Body of pancreas (tissue), 4 donors: ENCODE measurements at regions not wholly inside any gene's neighbourhood (a gene's known extent, or its start where the extent isn't known, plus 50 kb on each side); places are given as distances from the start of the nearest gene placed in this dataset.

Source experiments
- ATAC-seq: fragments of 150-250 bp; one replicate; pipeline ENCODE4 v1.9.1; 2016
- DNase-seq, 4 donors: peaks; one replicate each; pipeline ENCODE4 v3.0.0-alpha.2; 2019
- H3K27ac ChIP-seq, 4 donors: fragments of 200-600 bp; sonication (generic); 1 replicate in 3 of 4; 2 replicates in 1 of 4; pipeline versions ENCODE4 v1.5.1 to v1.6.1; 2016 to 2019; ENCODE audit warnings: mild to moderate bottlenecking in 1 of 4, mixed read lengths in 1 of 4, moderate library complexity in 1 of 4
- H3K27me3 ChIP-seq, 2 donors: fragments of 200-600 bp; sonication (generic); one replicate each; pipeline ENCODE4 v1.6.0; 2016; ENCODE audit warnings: mild to moderate bottlenecking in 1 of 2
- H3K36me3 ChIP-seq, 2 donors: fragments of 200-600 bp; sonication (generic); replicated peaks in 1 of 2; 2 replicates each; pipeline ENCODE4 v1.5.1; 2016; ENCODE audit warnings: low read depth in 2 of 2; ENCODE audit not compliant: insufficient read depth in 1 of 2
- H3K4me1 ChIP-seq: fragments of 200-600 bp; sonication (generic); one replicate; pipeline ENCODE4 v1.6.0; 2016
- H3K4me3 ChIP-seq, 2 donors: fragments of 200-600 bp; sonication (generic); 1 replicate in 1 of 2; 2 replicates in 1 of 2; pipeline ENCODE4 v1.5.1; 2016 to 2019
- H3K9me3 ChIP-seq, 3 donors: fragments of 200-600 bp; sonication (generic); 1 replicate in 2 of 3; 2 replicates in 1 of 3; pipeline ENCODE4 v1.5.1; 2016
- POLR2A ChIP-seq, 3 donors: fragments of 450-650 bp; IDR thresholded peaks; one replicate each; pipeline ENCODE4 v1.6.1; 2016; ENCODE audit warnings: antibody characterized with exemption in 3 of 3, mild to moderate bottlenecking in 2 of 3
- WGBS, 2 donors: methylation state at CpG; one replicate each; pipeline ENCODE4 v1.1.5; 2017; 5-methylcytosine and 5-hydroxymethylcytosine counted together
- intact Hi-C: fragments of 100-400 bp; cut with DNase I; formaldehyde crosslinking; loops from one replicate; pipeline ENCODE4 v1.15.1; 2023
- TF ChIP-seq, protein P1 (sequence below), 7 experiments: fragments of 450-650 bp in 4 of 7; fragments of 200-600 bp in 3 of 7; sonication (generic) in 3 of 7; IDR thresholded peaks; one replicate each; pipeline ENCODE4 v1.5.1; 2016 to 2019; ENCODE audit warnings: antibody characterized with exemption in 7 of 7

DNA sequence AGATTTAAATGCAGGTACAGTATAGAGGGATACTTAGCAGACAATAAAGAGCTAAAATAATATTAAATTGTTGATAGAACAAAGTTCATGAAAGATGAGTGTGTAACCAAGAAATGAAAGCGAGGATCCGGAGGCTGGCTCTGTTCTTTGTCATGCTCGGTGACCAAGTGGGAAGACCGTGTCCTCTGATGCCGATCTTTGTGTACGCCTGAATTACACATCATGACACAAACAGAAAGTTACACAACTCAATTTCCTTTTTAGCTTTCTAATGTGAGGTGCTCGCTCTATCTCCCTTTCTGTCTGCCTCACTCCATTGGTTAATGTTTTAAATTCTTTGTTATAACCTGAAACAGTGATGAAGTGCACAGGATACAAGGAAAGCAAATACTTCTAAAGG lies 114.8 kb upstream of the NEIL3 start:
- TF ChIP-seq, protein P1, sequence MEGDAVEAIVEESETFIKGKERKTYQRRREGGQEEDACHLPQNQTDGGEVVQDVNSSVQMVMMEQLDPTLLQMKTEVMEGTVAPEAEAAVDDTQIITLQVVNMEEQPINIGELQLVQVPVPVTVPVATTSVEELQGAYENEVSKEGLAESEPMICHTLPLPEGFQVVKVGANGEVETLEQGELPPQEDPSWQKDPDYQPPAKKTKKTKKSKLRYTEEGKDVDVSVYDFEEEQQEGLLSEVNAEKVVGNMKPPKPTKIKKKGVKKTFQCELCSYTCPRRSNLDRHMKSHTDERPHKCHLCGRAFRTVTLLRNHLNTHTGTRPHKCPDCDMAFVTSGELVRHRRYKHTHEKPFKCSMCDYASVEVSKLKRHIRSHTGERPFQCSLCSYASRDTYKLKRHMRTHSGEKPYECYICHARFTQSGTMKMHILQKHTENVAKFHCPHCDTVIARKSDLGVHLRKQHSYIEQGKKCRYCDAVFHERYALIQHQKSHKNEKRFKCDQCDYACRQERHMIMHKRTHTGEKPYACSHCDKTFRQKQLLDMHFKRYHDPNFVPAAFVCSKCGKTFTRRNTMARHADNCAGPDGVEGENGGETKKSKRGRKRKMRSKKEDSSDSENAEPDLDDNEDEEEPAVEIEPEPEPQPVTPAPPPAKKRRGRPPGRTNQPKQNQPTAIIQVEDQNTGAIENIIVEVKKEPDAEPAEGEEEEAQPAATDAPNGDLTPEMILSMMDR (IDR thresholded peaks at IDR 0.05), result no peak
- TF ChIP-seq POLR2A (IDR thresholded peaks at IDR 0.05), result no peak
- intact Hi-C loops, result no loop called here
- DNase-seq (peak in 1 of 4 donors; percentile 7), ATAC-seq (no peak)
- Histone ChIP-seq H3K27ac (peak overlapping the region in 1 of 4 donors; percentile 8), H3K4me1 (no peaks in the 10 kb centered on the region), H3K36me3 (no peaks in the 10 kb centered on the region), H3K27me3 (no peaks in the 10 kb centered on the region), H3K4me3 (no peak overlapping the region), H3K9me3 (peaks cover 0 to 4% (median 0%) of the 10 kb centered on the region in 3 donors)
- WGBS, 2 donors, result 72 to 77% methylated on average over 7 of the region's 7 CpGs

DNA sequence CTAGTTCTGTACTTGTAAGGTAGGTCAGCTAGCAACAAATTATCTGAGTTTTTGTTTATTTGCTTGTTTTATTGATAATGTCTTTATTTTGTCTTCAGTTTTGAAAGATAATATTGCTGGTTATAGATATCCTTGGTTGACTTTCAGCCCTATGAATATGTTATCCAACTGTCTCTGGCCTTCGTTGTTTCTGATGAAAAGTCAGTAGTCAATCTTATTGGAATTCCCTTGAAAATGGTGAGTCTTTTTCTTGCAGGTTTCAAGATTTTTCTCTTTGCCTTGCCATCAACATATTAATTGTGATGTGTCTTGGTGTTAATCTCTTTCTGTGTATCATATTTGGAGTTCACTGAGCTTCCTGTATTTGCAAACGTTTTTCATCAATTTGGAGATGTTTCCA lies 113.1 kb upstream of the NEIL3 start:
- no peak overlapping the region for H3K27ac ChIP-seq
- H3K9me3 ChIP-seq, result peaks cover 0 to 4% (median 0%) of the 10 kb centered on the region in 3 donors
- H3K36me3 ChIP-seq, result no peaks in the 10 kb centered on the region
- no peaks in the 10 kb centered on the region for H3K4me1 ChIP-seq
- 63 to 72% methylated on average over 2 of the region's 2 CpGs for WGBS, 2 donors
- H3K27me3 ChIP-seq, result no peaks in the 10 kb centered on the region
- intact Hi-C loops, result no loop called here
- no peak for TF ChIP-seq POLR2A (IDR thresholded peaks at IDR 0.05)
- TF ChIP-seq, protein P1 (IDR thresholded peaks at IDR 0.05), result no peak
- ATAC-seq (no peak), DNase-seq (no peak)
- no peak overlapping the region for H3K4me3 ChIP-seq

DNA sequence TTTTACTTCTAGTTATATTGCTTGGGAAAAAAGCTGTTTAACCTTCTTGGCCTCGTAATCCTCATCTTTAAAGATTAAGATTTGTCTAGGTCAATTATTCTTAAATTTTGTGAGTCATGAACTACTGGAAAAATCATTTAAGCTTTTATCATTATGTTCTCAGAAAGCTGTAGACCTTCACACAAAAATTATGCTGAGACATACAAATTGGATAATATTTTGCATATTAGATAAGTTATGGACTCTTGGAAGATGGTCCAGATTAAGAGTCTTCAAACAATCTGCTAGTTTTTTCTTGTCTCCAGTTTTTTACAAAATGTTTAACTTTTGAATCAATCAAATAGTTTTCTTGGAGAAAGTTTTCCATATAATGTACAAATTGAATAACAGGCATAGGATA lies 108.1 kb upstream of the NEIL3 start:
- Histone ChIP-seq H3K36me3 (no peaks in the 10 kb centered on the region), H3K9me3 (peaks cover 0 to 9% (median 0%) of the 10 kb centered on the region in 3 donors), H3K27ac (no peak overlapping the region), H3K4me3 (no peak overlapping the region), H3K27me3 (no peaks in the 10 kb centered on the region), H3K4me1 (no peaks in the 10 kb centered on the region)
- no peak for TF ChIP-seq POLR2A (IDR thresholded peaks at IDR 0.05)
- TF ChIP-seq, protein P1 (IDR thresholded peaks at IDR 0.05), result no peak
- intact Hi-C loops, result no loop called here
- WGBS, 2 donors, result 38 to 61% methylated on average over 1 of the region's 1 CpG
- no peak for ATAC-seq
- no peak for DNase-seq

DNA sequence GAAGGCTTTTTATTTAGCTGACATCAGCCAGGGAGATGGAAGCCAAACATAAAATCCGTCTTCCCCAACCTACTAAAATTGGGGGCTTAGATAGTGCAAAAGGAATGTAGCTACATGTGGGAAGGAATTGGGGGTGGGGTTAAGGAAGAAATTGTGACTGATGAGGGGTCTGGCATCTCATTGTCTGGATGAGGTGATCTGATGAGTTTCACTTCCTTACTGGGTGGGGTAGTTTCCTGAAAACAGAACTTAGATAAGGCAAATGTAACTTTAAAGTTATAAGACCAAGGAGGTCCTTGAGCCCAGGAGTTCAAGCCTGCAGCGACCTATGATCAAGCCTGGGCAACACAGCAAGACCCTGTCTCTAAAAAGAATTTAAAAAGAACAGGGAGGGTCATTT lies 105.5 kb upstream of the NEIL3 start:
- intact Hi-C loops, result no loop called here
- Histone ChIP-seq H3K27me3 (no peaks in the 10 kb centered on the region), H3K4me3 (no peak overlapping the region), H3K9me3 (peaks cover 0 to 5% (median 0%) of the 10 kb centered on the region in 3 donors), H3K4me1 (no peaks in the 10 kb centered on the region), H3K36me3 (no peaks in the 10 kb centered on the region), H3K27ac (no peak overlapping the region)
- no peak for TF ChIP-seq POLR2A (IDR thresholded peaks at IDR 0.05)
- TF ChIP-seq, protein P1 (IDR thresholded peaks at IDR 0.05), result no peak
- WGBS, 2 donors, result 29 to 40% methylated on average over 2 of the region's 2 CpGs
- DNase-seq, result no peak
- ATAC-seq, result no peak

DNA sequence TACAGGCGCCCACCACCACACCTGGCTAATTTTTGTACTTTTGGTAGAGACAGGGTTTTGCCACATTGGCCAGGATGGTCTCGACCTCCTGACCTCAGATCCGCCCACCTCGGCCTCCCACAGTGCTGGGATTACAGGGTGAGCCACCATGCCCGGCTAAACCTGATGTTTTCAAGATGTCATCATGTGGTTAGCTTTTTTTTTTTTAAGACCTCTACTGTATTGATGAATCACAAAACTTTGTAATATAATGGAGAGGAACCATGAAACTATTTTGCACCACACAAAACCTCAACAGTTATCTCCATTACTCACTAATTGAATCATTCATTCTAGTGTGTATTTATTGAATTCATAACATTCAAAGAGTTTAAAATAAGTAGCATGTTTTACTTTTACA lies 94.7 kb upstream of the NEIL3 start:
- H3K36me3 ChIP-seq, result no peaks in the 10 kb centered on the region
- DNase-seq (no peak), ATAC-seq (no peak)
- H3K9me3 ChIP-seq, result no peaks in the 10 kb centered on the region
- H3K27me3 ChIP-seq, result no peaks in the 10 kb centered on the region
- no peaks in the 10 kb centered on the region for H3K4me1 ChIP-seq
- WGBS, 2 donors, result 68 to 80% methylated on average over 5 of the region's 5 CpGs
- TF ChIP-seq POLR2A (IDR thresholded peaks at IDR 0.05), result no peak
- TF ChIP-seq, protein P1 (IDR thresholded peaks at IDR 0.05), result no peak
- no peak overlapping the region for H3K4me3 ChIP-seq
- intact Hi-C loops, result no loop called here
- no peak overlapping the region for H3K27ac ChIP-seq
